GM19395 (cell line): ENCODE measurements at regions not wholly inside any gene's neighbourhood (a gene's known extent, or its start where the extent isn't known, plus 50 kb on each side); places are given as distances from the start of the nearest gene placed in this dataset.
"Not testable (repeated sequence)": the region's sequence is repeated elsewhere in the genome, so short reads cannot be mapped to it uniquely, and the experiment has no call there.

Source experiments
- ATAC-seq: cut with Tn5 transposase; IDR thresholded peaks from one replicate; pipeline ENCODE4 v1.9.1; 2021; ENCODE audit warnings: mild to moderate bottlenecking, moderate library complexity; ENCODE audit not compliant: unreplicated experiment

DNA sequence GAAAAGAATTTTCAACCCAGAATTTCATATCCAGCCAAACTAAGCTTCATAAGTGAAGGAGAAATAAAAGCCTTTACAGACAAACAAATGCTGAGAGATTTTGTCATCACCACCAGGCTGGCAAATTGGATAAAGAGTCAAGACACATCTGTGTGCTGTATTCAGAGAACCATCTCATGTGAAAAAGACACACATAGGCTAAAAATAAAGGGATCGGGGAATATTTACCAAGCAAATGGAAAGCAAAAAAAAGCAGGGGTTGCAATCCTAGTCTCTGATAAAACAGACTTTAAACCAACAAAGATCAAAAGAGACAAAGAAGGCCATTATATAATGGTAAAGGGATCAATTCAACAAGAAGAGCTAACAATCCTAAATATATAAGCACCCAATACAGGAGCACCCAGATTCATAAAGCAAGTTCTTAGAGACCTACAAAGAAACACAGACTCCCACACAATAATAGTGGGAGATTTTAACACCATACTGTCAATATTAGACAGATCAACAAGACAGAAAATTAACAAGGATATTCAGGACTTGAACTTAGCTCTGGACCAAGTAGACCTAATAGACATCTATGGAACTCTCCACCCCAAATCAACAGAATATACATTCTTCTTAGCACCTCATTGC, 55.9 kb upstream of the ACSM6 start:
- not testable (repeated sequence) for ATAC-seq

DNA sequence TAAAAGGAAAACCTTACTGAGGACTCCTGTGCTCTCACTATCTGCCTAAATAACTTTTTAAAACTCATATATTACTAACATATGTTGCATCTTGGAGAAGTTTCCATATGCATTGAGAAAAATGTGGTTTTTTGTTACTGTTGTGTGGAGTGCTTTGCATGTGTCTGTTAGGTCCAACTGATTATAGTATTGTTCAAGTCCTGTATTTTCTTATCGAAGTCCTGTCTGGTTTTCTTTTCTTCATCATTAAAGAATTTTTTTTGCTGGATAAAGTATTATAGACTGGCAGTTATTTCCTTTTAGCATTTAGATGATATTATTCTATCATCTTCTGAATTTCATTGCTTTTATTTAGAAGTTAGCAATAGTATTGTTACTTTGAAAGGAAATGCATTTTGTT, 59.5 kb upstream of the ACSM6 start:
- no peak for ATAC-seq

DNA sequence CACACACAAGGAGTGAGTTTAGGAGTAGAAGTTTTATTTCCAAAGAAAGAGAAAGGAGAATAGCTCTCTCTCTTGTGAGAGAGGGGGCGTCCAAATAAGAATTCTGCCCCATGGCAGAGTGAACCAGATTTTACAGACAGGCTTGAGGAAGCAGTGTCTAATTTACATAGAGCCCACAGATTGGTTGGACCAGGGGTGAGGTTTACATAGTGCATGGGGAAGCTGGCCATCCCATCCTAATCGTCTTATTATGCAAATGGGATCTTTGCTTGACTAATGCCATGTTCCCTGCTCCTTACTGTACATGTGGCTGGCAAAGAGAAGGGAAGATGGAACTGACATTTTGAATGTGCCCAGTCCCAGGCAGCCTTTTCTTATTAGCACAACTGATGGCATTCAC, 60.0 kb upstream of the ACSM6 start:
- ATAC-seq: no peak

DNA sequence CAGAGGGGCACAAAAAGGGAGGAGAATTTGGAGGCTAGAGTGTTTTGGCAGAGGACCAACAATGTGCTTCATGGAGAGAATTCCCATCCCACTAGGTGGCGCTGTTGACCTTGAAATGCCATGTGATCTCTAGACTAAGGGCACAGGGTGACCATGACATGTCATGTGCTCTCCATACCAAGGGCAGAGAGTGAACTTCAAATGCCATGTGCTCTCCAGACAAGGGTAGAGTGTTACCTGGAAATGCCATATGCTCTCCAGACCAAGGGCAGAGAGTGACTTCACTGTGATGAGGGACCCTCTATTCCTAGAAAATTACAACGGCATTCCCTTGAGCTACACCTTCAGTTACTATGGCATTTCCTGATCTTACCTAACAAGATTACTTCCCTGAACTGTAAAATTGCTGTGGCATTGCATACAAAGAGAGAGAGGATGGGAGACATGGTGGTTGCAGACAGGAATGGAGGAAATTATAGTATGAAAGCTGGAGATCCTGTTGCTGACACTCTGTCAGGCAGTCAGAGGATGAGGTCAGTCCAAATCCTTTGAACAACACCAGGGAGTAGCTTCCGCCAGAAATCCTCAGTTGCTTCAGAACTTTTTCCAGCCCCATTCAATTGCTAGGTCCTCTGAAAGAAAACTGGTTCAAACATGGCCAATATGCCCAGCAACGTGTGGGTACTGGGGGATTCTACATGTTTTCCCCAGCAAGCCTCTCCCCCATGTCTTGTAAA, 60.9 kb upstream of the ACSM6 start:
- peak; percentile 94 for ATAC-seq

DNA sequence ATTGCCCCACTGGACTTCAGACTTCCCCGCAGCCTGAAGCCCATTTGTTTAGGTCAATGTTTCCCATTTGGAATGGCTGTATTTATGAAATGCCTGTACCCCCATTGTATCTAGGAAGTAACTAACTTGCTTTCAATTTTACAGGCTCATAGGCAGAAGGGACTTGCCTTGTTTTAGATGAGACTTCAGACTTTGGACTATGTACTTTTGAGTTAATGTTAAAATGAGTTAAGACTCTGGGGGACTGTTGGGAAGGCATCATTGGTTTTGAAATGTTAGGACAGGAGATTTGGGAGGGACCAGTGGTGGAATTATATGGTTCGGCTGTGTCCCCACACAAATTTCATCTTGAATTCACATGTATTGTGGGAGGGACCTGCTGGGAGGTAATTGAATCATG, 61.1 kb upstream of the CYP2C8 start:
- ATAC-seq: not testable (repeated sequence)

DNA sequence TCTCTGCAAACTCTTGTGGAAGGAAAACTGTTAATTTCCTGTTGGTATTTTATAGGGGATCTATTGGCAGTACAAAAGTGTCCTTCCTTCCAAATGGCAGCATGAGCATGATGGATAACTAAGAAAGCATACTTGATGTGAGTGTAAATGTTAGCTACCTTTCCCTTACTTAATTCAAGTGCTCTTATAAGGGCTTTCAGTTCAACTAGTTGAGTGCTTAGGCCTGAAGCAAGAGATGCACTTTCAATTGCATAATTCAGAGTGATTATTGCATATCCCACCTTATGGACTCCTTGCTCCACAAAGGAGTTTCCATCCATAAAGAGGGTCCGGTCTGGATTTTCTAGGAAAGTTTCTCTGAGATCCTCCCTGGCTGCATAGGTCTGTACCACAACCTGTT, 56.3 kb upstream of the CYP2C8 start:
- no peak for ATAC-seq

DNA sequence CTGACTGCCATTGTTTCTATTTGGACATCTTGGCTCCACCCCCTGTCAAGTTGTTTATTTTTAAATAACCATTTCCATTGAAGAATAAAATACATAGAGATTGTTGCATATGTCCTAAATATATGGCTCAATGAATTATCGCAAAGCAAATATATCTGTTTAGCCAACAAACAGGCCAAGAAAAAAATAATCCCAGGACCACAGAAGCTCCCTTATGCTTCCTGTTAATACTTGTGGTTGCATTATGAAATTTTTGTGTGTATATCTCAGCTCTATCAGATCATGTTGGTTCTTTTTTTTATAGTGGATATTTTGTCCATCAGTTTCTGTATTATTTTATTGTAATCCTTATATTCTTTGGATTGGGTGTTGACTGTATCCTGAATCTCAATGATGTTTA, 53.4 kb upstream of the CYP2C8 start:
- no peak for ATAC-seq

DNA sequence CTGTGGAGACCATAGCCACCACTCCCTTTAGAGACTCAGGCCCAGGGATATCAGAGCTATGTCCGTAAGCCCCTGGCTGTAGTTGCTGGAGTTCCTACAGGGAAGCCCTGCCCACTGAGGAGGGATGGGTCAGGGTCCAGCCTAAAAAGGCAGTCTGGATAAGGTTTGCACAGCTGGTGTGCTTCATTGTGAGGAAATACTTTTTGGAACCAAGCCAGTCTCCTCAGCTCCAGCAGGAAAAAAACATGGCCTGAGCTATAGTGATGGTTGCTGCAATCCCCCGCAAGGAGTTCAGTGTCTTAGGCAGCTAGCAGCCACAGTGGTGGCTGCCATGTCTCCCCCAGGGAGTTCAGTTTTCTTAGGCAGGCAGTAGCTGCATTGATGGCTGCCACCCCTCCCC, 52.6 kb upstream of the CYP2C8 start:
- no peak for ATAC-seq
